ENCODE measurements at regions not wholly inside any gene's neighbourhood (a gene's known extent, or its start where the extent isn't known, plus 50 kb on each side); places are given as distances from the start of the nearest gene placed in this dataset.

DNA sequence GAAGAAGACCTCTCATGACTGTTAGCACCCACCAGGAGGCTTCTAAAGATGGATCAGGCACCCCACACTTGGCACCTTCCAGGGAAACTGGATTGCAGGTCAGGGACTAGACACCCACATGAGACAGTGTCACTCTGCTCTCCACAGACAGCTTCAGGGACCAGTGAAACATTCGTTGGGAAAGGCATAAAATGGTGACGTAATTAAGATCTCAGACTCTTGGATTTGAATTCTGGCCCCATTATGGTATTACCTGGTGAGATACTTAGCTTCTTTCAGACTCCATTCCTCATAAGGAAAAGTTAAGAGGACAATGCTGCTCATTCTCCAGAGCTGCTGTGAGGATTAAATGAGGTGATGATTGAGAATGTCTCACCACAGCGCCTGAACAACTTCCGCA is 261.1 kb downstream of the ARRDC4 start:
- TF ChIP-seq, protein P1, sequence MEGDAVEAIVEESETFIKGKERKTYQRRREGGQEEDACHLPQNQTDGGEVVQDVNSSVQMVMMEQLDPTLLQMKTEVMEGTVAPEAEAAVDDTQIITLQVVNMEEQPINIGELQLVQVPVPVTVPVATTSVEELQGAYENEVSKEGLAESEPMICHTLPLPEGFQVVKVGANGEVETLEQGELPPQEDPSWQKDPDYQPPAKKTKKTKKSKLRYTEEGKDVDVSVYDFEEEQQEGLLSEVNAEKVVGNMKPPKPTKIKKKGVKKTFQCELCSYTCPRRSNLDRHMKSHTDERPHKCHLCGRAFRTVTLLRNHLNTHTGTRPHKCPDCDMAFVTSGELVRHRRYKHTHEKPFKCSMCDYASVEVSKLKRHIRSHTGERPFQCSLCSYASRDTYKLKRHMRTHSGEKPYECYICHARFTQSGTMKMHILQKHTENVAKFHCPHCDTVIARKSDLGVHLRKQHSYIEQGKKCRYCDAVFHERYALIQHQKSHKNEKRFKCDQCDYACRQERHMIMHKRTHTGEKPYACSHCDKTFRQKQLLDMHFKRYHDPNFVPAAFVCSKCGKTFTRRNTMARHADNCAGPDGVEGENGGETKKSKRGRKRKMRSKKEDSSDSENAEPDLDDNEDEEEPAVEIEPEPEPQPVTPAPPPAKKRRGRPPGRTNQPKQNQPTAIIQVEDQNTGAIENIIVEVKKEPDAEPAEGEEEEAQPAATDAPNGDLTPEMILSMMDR (IDR thresholded peaks at IDR 0.05; ENCODE audit: low read depth, low read length) = no peak
- no peak for TF ChIP-seq EZH2phosphoT487 (IDR thresholded peaks at IDR 0.05; ENCODE audit: low read depth)

All from OCI-LY3 (cell line).